ENCODE measurements at regions not wholly inside any gene's neighbourhood (a gene's known extent, or its start where the extent isn't known, plus 50 kb on each side); places are given as distances from the start of the nearest gene placed in this dataset.
"Not testable (repeated sequence)": the region's sequence is repeated elsewhere in the genome, so short reads cannot be mapped to it uniquely, and the experiment has no call there.

DNA sequence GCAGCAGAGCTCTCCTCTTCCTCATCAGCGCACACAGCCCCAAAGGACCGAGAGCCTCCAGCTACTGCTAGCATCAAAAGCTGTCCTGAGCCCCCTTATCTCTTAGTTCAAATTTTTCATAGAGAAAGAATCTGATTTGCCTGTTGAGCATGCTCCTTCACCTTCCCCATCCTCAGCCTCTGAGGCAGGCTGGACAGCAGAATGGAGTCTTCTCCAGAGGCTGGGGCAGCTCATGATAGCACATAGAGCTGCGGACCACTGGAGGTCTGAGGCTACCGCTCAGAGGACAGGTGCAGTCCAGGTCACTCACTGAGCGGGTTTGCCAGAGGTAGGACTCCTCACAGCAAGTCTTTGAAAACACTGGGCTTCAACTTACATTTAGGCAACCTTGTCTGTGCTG is 72.8 kb upstream of the GRB10 start:
- no peaks in the 10 kb centered on the region for H3K4me1 Mint-ChIP-seq (ENCODE audit: low read depth)

GRCh38 chr7:50854831-50855230 is 72.1 kb upstream of the GRB10 start:
- H3K36me3 Mint-ChIP-seq (ENCODE audit: low read depth) = no peaks in the 10 kb centered on the region
- no peaks in the 10 kb centered on the region for H3K4me1 Mint-ChIP-seq (ENCODE audit: low read depth)
- H3K27ac Mint-ChIP-seq = no peak overlapping the region
- peaks cover 6% of the 10 kb centered on the region for H3K27me3 Mint-ChIP-seq
- no peak overlapping the region for H3K4me3 Mint-ChIP-seq
- no peaks in the 10 kb centered on the region for H3K9me3 Mint-ChIP-seq
- DNase-seq = no peak

More for the DNA sequence above, 72.8 kb upstream of the GRB10 start:
- Mint-ChIP-seq H3K9me3 (no peaks in the 10 kb centered on the region), H3K27me3 (peaks cover 7% of the 10 kb centered on the region), H3K27ac (no peak overlapping the region), H3K4me3 (no peak overlapping the region), H3K36me3 (ENCODE audit: low read depth) (no peaks in the 10 kb centered on the region)
- DNase-seq = no peak

- H3K36me3 Mint-ChIP-seq (ENCODE audit: low read depth) = no peaks in the 10 kb centered on the region
- no peak for DNase-seq
- H3K4me1 Mint-ChIP-seq (ENCODE audit: low read depth) = no peaks in the 10 kb centered on the region
- H3K9me3 Mint-ChIP-seq = no peaks in the 10 kb centered on the region
- no peak overlapping the region for H3K27ac Mint-ChIP-seq
- no peak overlapping the region for H3K4me3 Mint-ChIP-seq
- peaks cover 4% of the 10 kb centered on the region for H3K27me3 Mint-ChIP-seq
Measured at GRCh38 chr7:50854247-50854646, 71.6 kb upstream of the GRB10 start.

DNA sequence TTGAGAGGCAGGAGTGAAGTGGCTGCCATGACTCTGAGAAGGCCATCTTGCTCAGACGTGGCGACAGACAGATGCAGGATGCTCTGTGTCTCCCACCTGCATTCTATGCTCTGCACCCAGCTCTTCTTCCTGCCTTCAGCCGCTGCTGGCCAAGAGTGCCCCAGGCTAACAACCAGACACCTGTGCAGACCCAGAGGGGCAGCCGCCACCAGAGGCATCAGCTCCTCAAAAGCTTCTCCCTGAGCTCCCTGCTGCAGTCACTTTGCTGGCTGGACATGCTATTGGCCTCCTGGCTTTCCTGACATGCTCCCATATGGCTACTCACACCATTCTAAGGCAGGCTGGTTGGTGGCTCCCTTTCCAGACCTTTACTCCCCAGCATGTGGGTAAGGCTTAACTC is 70.6 kb upstream of the GRB10 start:
- H3K4me1 Mint-ChIP-seq (ENCODE audit: low read depth) = no peaks in the 10 kb centered on the region
- no peak overlapping the region for H3K4me3 Mint-ChIP-seq
- DNase-seq = no peak
- H3K27ac Mint-ChIP-seq = no peak overlapping the region
- no peaks in the 10 kb centered on the region for H3K36me3 Mint-ChIP-seq (ENCODE audit: low read depth)
- peaks cover 2% of the 10 kb centered on the region for H3K27me3 Mint-ChIP-seq
- H3K9me3 Mint-ChIP-seq = no peaks in the 10 kb centered on the region

DNA sequence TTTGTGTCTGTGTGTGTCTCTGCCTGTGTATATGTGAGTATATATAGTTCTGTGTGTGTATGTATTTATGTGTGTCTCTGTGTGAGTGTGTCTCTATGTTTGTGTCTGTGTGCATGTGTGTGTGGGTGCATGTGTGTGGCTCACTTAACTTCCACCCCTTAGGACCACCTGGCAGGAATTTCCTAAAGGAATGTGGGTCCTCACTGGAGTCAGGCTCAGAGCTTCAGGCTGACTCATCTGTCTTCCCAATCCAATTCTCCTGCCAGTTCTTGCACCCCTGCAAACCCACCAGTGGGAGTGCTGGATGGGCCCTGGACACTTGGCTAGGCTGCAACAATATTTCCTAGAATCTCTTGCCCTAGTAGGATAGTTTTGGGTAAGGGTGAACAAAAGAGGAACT is 70.2 kb upstream of the GRB10 start:
- Mint-ChIP-seq H3K4me1 (ENCODE audit: low read depth) (no peaks in the 10 kb centered on the region), H3K9me3 (no peaks in the 10 kb centered on the region), H3K36me3 (ENCODE audit: low read depth) (no peaks in the 10 kb centered on the region), H3K4me3 (no peak overlapping the region), H3K27ac (no peak overlapping the region), H3K27me3 (no peaks in the 10 kb centered on the region)
- DNase-seq = no peak

DNA sequence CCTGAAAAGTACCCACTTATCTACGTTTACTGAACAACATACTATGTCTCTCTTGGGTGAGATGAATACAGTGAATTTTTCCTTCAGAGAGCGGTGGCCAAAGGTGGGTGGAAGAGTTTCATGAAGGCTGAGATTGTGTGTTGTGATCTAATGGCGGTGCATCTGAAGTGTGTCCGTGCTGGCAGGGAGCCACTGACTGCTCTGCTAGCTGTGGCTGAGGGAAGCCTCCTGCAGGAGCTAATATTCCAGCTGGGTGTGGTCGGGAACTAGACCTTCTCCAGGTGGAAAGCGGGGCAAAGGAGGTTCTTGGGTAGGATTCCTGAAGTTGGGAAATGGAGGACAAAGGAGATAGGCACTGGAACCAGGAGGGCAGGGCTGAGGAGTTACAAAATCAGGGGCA is 69.2 kb upstream of the GRB10 start:
- DNase-seq = no peak
- no peaks in the 10 kb centered on the region for H3K9me3 Mint-ChIP-seq
- H3K27ac Mint-ChIP-seq = no peak overlapping the region
- no peak overlapping the region for H3K4me3 Mint-ChIP-seq
- no peaks in the 10 kb centered on the region for H3K27me3 Mint-ChIP-seq
- H3K36me3 Mint-ChIP-seq (ENCODE audit: low read depth) = no peaks in the 10 kb centered on the region
- H3K4me1 Mint-ChIP-seq (ENCODE audit: low read depth) = no peaks in the 10 kb centered on the region

DNA sequence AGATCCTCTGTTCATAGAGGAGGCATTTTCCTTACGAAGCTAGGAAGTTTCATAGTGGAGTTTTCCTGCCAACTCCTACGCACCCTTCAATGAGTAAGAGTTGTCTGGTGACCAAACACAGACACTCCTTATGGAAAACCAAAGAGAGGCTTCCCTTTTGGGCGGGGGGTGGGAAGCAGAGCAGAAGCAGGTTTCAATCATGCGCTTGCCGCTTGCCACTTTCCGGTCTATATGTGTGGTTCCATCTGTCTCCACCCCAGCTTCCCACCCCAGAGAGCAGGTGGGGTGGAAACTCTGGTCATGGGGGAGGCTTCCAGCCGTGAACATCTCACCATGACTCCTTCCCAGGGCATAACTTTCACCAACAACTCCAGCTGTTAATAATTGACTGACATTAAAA is 68.8 kb upstream of the GRB10 start:
- Mint-ChIP-seq H3K36me3 (ENCODE audit: low read depth) (no peaks in the 10 kb centered on the region), H3K27ac (no peak overlapping the region), H3K4me3 (no peak overlapping the region), H3K4me1 (ENCODE audit: low read depth) (no peaks in the 10 kb centered on the region), H3K9me3 (no peaks in the 10 kb centered on the region), H3K27me3 (no peaks in the 10 kb centered on the region)
- DNase-seq = no peak

DNA sequence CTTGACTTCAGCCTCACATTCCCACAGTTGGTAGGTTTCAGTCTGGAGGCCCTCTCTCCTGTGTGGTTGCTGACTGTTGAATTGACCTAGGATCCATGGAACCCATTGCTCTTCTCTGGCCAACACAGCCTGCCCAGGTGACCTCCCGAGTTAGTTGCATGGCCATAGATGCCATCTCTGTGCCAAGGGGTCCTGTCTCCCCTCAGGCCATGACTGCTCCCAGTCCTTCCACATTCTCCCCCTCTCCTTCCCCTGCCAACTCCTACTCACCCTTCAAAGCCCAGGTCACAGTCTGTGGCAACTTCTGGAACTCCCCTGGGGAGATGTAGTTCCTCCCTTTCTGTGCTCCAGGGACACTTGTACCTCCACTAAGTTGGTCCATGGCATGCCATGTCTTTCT is 67.3 kb upstream of the GRB10 start:
- H3K4me1 Mint-ChIP-seq (ENCODE audit: low read depth) = no peaks in the 10 kb centered on the region

DNA sequence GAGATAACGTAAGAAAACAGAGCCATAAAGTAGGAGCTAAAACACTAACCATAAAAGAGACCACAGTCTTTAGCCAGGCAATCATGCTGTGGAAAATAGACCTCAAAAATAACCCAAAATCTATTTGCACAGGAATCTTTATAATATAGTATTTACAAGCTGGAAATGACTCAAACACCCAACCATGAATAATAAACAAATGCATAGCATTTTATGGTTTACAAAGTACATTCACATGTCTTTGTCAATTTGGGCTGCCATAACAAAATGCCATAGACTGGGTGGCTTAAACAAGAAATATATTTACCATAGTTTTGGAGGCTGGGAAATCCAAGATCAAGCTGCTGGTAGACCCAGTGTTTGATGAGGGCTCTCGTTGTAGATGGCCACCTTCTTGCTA is 65.5 kb upstream of the GRB10 start:
- no peak overlapping the region for H3K27ac Mint-ChIP-seq
- H3K36me3 Mint-ChIP-seq (ENCODE audit: low read depth) = no peaks in the 10 kb centered on the region
- DNase-seq = no peak

More for the DNA sequence above, 67.3 kb upstream of the GRB10 start:
- Mint-ChIP-seq H3K27ac (no peak overlapping the region), H3K9me3 (peaks cover 7% of the 10 kb centered on the region), H3K27me3 (no peaks in the 10 kb centered on the region), H3K4me3 (no peak overlapping the region), H3K36me3 (ENCODE audit: low read depth) (no peaks in the 10 kb centered on the region)
- DNase-seq = no peak

GRCh38 chr7:50844861-50845260 is 62.2 kb upstream of the GRB10 start:
- peaks cover 28% of the 10 kb centered on the region for H3K27me3 Mint-ChIP-seq
- not testable (repeated sequence) for H3K9me3 Mint-ChIP-seq; H3K4me3 Mint-ChIP-seq; DNase-seq; H3K27ac Mint-ChIP-seq; H3K4me1 Mint-ChIP-seq (ENCODE audit: low read depth); H3K36me3 Mint-ChIP-seq (ENCODE audit: low read depth)

More for the DNA sequence above, 65.5 kb upstream of the GRB10 start:
- Mint-ChIP-seq H3K27me3 (peaks cover 10% of the 10 kb centered on the region), H3K4me3 (no peak overlapping the region), H3K9me3 (peaks cover 7% of the 10 kb centered on the region), H3K4me1 (ENCODE audit: low read depth) (no peaks in the 10 kb centered on the region)

- no peaks in the 10 kb centered on the region for H3K4me1 Mint-ChIP-seq (ENCODE audit: low read depth)
- H3K9me3 Mint-ChIP-seq = peaks cover 7% of the 10 kb centered on the region
- peaks cover 47% of the 10 kb centered on the region for H3K27me3 Mint-ChIP-seq
- H3K4me3 Mint-ChIP-seq = no peak overlapping the region
- H3K36me3 Mint-ChIP-seq (ENCODE audit: low read depth) = no peaks in the 10 kb centered on the region
- no peak for DNase-seq
- no peak overlapping the region for H3K27ac Mint-ChIP-seq
Measured at GRCh38 chr7:50842041-50842440, 59.3 kb upstream of the GRB10 start.

DNA sequence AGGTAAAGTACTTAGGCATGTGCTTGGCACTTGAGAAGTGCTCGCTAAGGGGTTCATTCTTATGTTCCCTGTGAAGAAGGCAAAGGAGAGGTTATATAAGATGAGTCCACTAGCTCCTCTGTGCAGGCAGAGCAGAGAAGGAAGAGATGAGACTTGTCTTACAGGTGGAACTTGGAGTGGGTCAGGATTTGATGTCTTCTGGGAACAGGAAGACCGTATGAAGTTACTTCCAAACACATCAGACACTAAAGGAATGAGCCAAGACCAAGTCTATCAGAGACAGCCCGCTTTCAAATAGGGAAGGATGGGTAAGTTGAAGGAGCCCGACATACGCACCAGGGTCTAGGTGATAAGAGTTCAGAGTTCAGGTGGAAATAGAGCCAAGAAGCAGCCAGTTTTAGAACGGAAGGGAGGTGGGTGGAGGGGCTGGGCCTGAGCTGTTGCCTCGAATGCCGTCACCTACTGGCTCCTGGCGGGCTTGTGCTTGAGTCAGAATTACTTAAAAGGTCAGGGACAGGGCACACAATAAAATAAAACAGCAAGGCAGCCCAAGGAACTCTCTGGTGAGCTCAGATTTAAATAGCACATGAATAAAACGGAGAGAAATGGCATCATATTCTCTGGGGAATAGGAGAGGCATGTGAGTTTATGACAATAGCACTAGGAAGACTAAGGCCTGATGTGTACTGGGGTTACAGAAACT is 56.1 kb upstream of the GRB10 start:
- H3K27ac Mint-ChIP-seq = no peak overlapping the region
- H3K27me3 Mint-ChIP-seq = peaks cover 66% of the 10 kb centered on the region
- no peaks in the 10 kb centered on the region for H3K36me3 Mint-ChIP-seq (ENCODE audit: low read depth)
- DNase-seq = no peak
- no peak overlapping the region for H3K4me3 Mint-ChIP-seq
- no peaks in the 10 kb centered on the region for H3K9me3 Mint-ChIP-seq
- peaks cover under 1% of the 10 kb centered on the region for H3K4me1 Mint-ChIP-seq (ENCODE audit: low read depth)

DNA sequence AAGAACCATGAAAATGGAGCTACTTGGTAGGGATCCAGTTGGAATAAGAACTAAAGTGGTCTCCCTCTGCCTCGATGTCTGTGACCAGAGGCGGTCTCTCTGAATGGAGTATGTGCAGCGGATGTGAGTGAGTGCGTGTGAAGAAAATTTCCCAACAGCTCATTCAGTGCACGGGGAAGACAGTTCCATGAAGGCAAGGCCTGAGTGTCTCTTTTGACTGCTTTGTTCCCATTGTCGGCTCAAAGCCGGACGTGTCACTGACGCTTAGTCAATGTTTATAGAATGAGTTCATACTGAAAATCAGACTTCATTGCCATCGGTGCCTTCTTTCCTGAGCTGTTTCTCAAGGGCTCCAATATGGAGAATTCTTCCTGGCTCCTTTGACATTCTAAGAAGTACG is 55.3 kb upstream of the GRB10 start:
- Mint-ChIP-seq H3K27ac (no peak overlapping the region), H3K27me3 (peaks cover 65% of the 10 kb centered on the region), H3K9me3 (no peaks in the 10 kb centered on the region), H3K4me1 (ENCODE audit: low read depth) (peaks cover 9% of the 10 kb centered on the region), H3K36me3 (ENCODE audit: low read depth) (no peaks in the 10 kb centered on the region), H3K4me3 (no peak overlapping the region)
- DNase-seq = no peak

- Mint-ChIP-seq H3K4me1 (ENCODE audit: low read depth) (peaks cover 21% of the 10 kb centered on the region), H3K27me3 (peaks cover 66% of the 10 kb centered on the region), H3K4me3 (no peak overlapping the region), H3K27ac (no peak overlapping the region), H3K36me3 (ENCODE audit: low read depth) (no peaks in the 10 kb centered on the region), H3K9me3 (no peaks in the 10 kb centered on the region)
- no peak for DNase-seq
Measured at GRCh38 chr7:50836646-50837045, 54.0 kb upstream of the GRB10 start.

DNA sequence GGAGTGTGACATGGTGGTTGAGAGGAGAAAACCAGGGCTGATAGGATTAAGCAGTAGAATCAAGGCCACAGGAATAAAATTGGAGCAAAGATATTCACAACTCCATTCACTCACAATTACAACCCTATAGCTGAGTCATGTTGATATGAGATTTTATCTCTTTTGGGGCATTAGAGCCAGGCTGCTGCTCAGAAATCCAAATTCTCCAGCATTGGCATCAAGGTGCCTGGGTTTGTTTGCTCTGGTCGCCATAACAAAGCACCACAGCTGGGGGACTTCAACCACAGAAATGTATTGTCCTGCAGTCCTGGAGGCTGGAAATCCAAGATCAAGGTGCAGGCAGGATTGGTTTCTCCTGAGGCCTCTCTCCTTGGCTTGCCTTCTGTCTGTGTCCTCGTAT is 52.5 kb upstream of the GRB10 start:
- Mint-ChIP-seq H3K9me3 (no peaks in the 10 kb centered on the region), H3K4me3 (no peak overlapping the region), H3K36me3 (ENCODE audit: low read depth) (no peaks in the 10 kb centered on the region), H3K27me3 (peaks cover 72% of the 10 kb centered on the region), H3K4me1 (ENCODE audit: low read depth) (peaks cover 21% of the 10 kb centered on the region), H3K27ac (no peak overlapping the region)
- DNase-seq = no peak

GRCh38 chr7:50834679-50835078 is 52.0 kb upstream of the GRB10 start:
- no peaks in the 10 kb centered on the region for H3K36me3 Mint-ChIP-seq (ENCODE audit: low read depth)
- peaks cover 76% of the 10 kb centered on the region for H3K27me3 Mint-ChIP-seq
- DNase-seq = no peak
- H3K27ac Mint-ChIP-seq = no peak overlapping the region
- no peaks in the 10 kb centered on the region for H3K9me3 Mint-ChIP-seq
- peaks cover 21% of the 10 kb centered on the region for H3K4me1 Mint-ChIP-seq (ENCODE audit: low read depth)
- H3K4me3 Mint-ChIP-seq = no peak overlapping the region

Measured in activated T-cell treated with anti-CD3 and anti-CD28 coated beads, Interleukin-2, amount 50 U/mL, for 24 hours (primary cell).